SU-DHL-6 (cell line): ENCODE measurements at regions not wholly inside any gene's neighbourhood (a gene's known extent, or its start where the extent isn't known, plus 50 kb on each side); places are given as distances from the start of the nearest gene placed in this dataset.

Source experiments
- H2AFZ ChIP-seq: fragments of 200-600 bp; sonication (generic); 2 replicates; pipeline ENCODE4 v1.6.1; 2014; ENCODE audit warnings: low read depth, mild to moderate bottlenecking, moderate library complexity, mixed read lengths, antibody characterized with exemption, low read length; ENCODE audit not compliant: severe bottlenecking
- H3F3A ChIP-seq: fragments of 200-600 bp; shearing (Covaris generic); 2 replicates; pipeline ENCODE4 v1.6.0; 2016; ENCODE audit warnings: antibody characterized with exemption, mild to moderate bottlenecking; ENCODE audit not compliant: insufficient read depth
- H3K27ac ChIP-seq: fragments of 200-600 bp; sonication (generic); 2 replicates; pipeline ENCODE4 v1.5.1; 2016; ENCODE audit warnings: low read depth, mild to moderate bottlenecking, low read length, moderate library complexity, mixed read lengths
- H3K27me3 ChIP-seq: fragments of 200-600 bp; sonication (generic), shearing (Covaris generic); 2 replicates; pipeline ENCODE4 v1.6.0; 2014; ENCODE audit warnings: mild to moderate bottlenecking, low read length
- H3K36me3 ChIP-seq: fragments of 200-600 bp; sonication (generic); 2 replicates; pipeline ENCODE4 v1.6.1; 2014; ENCODE audit warnings: mild to moderate bottlenecking, low read length, mixed read lengths
- H3K4me2 ChIP-seq: fragments of 300-600, 200-600 bp; shearing (Covaris generic), sonication (generic); 2 replicates; pipeline ENCODE4 v1.6.0; 2014; ENCODE audit warnings: low read length, low read depth, mild to moderate bottlenecking; ENCODE audit not compliant: poor library complexity, severe bottlenecking
- H3K4me3 ChIP-seq: fragments of 200-600 bp; sonication (generic); 2 replicates; pipeline ENCODE4 v1.5.1; 2014; ENCODE audit warnings: antibody characterized with exemption, low read length, mild to moderate bottlenecking, mixed read lengths; ENCODE audit not compliant: insufficient read depth, poor library complexity, severe bottlenecking
- H3K79me2 ChIP-seq: fragments of 200-600 bp; sonication (generic); 2 replicates; pipeline ENCODE4 v1.6.1; 2014; ENCODE audit warnings: mild to moderate bottlenecking, low read length, moderate library complexity; ENCODE audit not compliant: insufficient read depth
- H3K9ac ChIP-seq: fragments of 200-600 bp; sonication (generic); 2 replicates; pipeline ENCODE4 v1.7.0; 2014; ENCODE audit warnings: mild to moderate bottlenecking, low read length
- H3K9me2 ChIP-seq: fragments of 200-600 bp; sonication (generic); replicated peaks from 2 replicates; pipeline ENCODE4 v1.6.1; 2014; ENCODE audit warnings: low read length; ENCODE audit not compliant: insufficient read depth
- H3K9me3 ChIP-seq: fragments of 200-600 bp; sonication (generic); 2 replicates; pipeline ENCODE4 v1.6.1; 2014; ENCODE audit warnings: low read length, mixed read lengths; ENCODE audit not compliant: insufficient read depth
- H4K20me1 ChIP-seq: fragments of 200-600 bp; sonication (generic); 2 replicates; pipeline ENCODE4 v1.6.1; 2014; ENCODE audit warnings: low read depth, mild to moderate bottlenecking, antibody characterized with exemption, low read length, moderate library complexity, mixed read lengths
- CTCF ChIP-seq: fragments of 200-600 bp; sonication (generic); IDR thresholded peaks from one replicate; pipeline ENCODE4 v1.5.1; 2017; ENCODE audit warnings: antibody characterized with exemption, mild to moderate bottlenecking, low read length, moderate library complexity; ENCODE audit not compliant: insufficient read depth, poor library complexity, severe bottlenecking
- EZH2phosphoT487 ChIP-seq: fragments of 200-600 bp; sonication (generic), shearing (Covaris generic); conservative IDR thresholded peaks from 2 replicates; pipeline ENCODE4 v1.6.1; 2018; ENCODE audit warnings: mild to moderate bottlenecking, antibody characterized with exemption, low read length, moderate library complexity, mixed read lengths

GRCh38 chr3:59563072-59563605 is 513.3 kb upstream of the CFAP20DC start:
- no peaks in the 10 kb centered on the region for H3K9me2 ChIP-seq
- H3K79me2 ChIP-seq, result no peaks in the 10 kb centered on the region
- no peak for TF ChIP-seq EZH2phosphoT487
- TF ChIP-seq CTCF, result no peak
- H4K20me1 ChIP-seq, result no peaks in the 10 kb centered on the region
- no peak overlapping the region for H3K4me2 ChIP-seq
- H3K9ac ChIP-seq, result no peak overlapping the region
- no peak overlapping the region for H3K4me3 ChIP-seq
- H2AFZ ChIP-seq, result no peak overlapping the region
- no peaks in the 10 kb centered on the region for H3F3A ChIP-seq
- no peaks in the 10 kb centered on the region for H3K36me3 ChIP-seq
- no peaks in the 10 kb centered on the region for H3K9me3 ChIP-seq
- no peaks in the 10 kb centered on the region for H3K27me3 ChIP-seq
- H3K27ac ChIP-seq, result no peak overlapping the region

GRCh38 chr3:59559721-59560435 is 510.1 kb upstream of the CFAP20DC start:
- no peaks in the 10 kb centered on the region for H3K36me3 ChIP-seq
- no peaks in the 10 kb centered on the region for H4K20me1 ChIP-seq
- no peak overlapping the region for H3K4me3 ChIP-seq
- no peak overlapping the region for H3K4me2 ChIP-seq
- no peak overlapping the region for H3K9ac ChIP-seq
- no peaks in the 10 kb centered on the region for H3K9me3 ChIP-seq
- TF ChIP-seq CTCF (no peak), EZH2phosphoT487 (no peak)
- H3F3A ChIP-seq, result no peaks in the 10 kb centered on the region
- H3K27ac ChIP-seq, result no peak overlapping the region
- no peaks in the 10 kb centered on the region for H3K79me2 ChIP-seq
- no peaks in the 10 kb centered on the region for H3K9me2 ChIP-seq
- no peak overlapping the region for H2AFZ ChIP-seq
- H3K27me3 ChIP-seq, result no peaks in the 10 kb centered on the region

GRCh38 chr3:59558906-59559720 is 509.3 kb upstream of the CFAP20DC start:
- H3K4me2 ChIP-seq, result no peak overlapping the region
- no peaks in the 10 kb centered on the region for H3K9me2 ChIP-seq
- H2AFZ ChIP-seq, result no peak overlapping the region

More at GRCh38 chr3:59558906-59559720, 509.3 kb upstream of the CFAP20DC start:
- H3K4me3 ChIP-seq, result no peak overlapping the region
- H3K36me3 ChIP-seq, result no peaks in the 10 kb centered on the region
- no peaks in the 10 kb centered on the region for H3K27me3 ChIP-seq
- H3K9ac ChIP-seq, result no peak overlapping the region
- TF ChIP-seq EZH2phosphoT487 (no peak), CTCF (no peak)
- H3K79me2 ChIP-seq, result no peaks in the 10 kb centered on the region
- no peaks in the 10 kb centered on the region for H3K9me3 ChIP-seq
- no peaks in the 10 kb centered on the region for H4K20me1 ChIP-seq
- no peaks in the 10 kb centered on the region for H3F3A ChIP-seq
- no peak overlapping the region for H3K27ac ChIP-seq
